ENCODE measurements at regions not wholly inside any gene's neighbourhood (a gene's known extent, or its start where the extent isn't known, plus 50 kb on each side); places are given as distances from the start of the nearest gene placed in this dataset.

DNA sequence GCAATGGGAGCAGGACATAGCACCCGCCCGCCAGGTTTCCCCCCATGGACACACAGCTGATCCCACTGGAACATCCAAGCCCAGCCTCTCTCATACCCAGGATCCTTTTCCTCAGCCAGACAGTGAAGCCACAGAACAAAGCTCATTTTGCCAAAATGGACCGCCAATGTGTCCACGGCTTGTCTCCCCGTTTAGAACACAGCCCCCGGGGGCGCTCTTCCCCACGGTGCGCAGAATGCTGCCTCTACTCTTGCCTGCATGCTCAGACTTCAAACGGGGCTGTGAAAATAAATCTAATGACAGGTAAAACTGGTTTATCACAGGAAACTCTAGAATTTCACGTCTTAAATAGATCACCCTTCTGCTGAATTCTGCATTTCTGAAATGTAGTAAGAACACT lies 548.5 kb upstream of the ID2 start:
- H3K27ac ChIP-seq (ENCODE audit: low read length), result no peak overlapping the region
- no peaks in the 10 kb centered on the region for H3F3A ChIP-seq (ENCODE audit: insufficient read depth, low read length, poor library complexity, severe bottlenecking)
- no peak overlapping the region for H2AFZ ChIP-seq (ENCODE audit: low read depth, low read length)

DNA sequence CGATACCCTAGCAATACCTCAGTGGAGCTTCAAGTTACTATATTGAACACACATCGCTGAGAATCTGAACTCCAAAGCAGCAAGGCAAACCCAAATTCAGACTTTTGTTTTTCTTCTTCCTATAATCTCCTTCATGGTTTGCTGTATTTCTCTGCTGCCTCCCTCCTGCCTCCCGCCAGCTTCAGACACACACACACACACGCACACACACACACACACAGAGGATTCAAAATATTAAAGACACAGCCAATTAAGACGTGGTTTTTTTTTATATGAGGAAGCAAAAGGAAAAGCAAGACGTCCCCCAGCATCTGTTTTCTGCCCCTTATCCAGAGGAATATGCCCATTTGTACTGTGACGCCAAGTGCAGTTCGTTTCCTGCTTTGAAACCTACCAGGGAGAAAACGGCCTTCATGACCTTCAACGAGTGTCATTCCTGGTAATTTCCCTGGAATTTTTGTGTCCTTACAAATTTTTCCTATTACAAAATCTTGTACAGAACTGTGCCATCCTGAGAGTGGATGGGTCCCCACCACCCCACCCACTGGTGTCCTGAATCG lies 547.9 kb upstream of the ID2 start:
- no peak overlapping the region for H3K9ac ChIP-seq (ENCODE audit: low read length)
- no peak overlapping the region for H3K4me2 ChIP-seq (ENCODE audit: low read length)
- H3F3A ChIP-seq (ENCODE audit: insufficient read depth, low read length, poor library complexity, severe bottlenecking), result no peaks in the 10 kb centered on the region
- no peaks in the 10 kb centered on the region for H4K20me1 ChIP-seq (ENCODE audit: insufficient read depth)
- H3K27me3 ChIP-seq (ENCODE audit: insufficient read depth, low read depth, low read length), result no peaks in the 10 kb centered on the region
- no peaks in the 10 kb centered on the region for H3K9me2 ChIP-seq (ENCODE audit: insufficient read depth, low read length)
- TF ChIP-seq, protein P1, sequence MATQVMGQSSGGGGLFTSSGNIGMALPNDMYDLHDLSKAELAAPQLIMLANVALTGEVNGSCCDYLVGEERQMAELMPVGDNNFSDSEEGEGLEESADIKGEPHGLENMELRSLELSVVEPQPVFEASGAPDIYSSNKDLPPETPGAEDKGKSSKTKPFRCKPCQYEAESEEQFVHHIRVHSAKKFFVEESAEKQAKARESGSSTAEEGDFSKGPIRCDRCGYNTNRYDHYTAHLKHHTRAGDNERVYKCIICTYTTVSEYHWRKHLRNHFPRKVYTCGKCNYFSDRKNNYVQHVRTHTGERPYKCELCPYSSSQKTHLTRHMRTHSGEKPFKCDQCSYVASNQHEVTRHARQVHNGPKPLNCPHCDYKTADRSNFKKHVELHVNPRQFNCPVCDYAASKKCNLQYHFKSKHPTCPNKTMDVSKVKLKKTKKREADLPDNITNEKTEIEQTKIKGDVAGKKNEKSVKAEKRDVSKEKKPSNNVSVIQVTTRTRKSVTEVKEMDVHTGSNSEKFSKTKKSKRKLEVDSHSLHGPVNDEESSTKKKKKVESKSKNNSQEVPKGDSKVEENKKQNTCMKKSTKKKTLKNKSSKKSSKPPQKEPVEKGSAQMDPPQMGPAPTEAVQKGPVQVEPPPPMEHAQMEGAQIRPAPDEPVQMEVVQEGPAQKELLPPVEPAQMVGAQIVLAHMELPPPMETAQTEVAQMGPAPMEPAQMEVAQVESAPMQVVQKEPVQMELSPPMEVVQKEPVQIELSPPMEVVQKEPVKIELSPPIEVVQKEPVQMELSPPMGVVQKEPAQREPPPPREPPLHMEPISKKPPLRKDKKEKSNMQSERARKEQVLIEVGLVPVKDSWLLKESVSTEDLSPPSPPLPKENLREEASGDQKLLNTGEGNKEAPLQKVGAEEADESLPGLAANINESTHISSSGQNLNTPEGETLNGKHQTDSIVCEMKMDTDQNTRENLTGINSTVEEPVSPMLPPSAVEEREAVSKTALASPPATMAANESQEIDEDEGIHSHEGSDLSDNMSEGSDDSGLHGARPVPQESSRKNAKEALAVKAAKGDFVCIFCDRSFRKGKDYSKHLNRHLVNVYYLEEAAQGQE (IDR thresholded peaks at IDR 0.05; ENCODE audit: borderline replicate concordance), result no peak
- TF ChIP-seq RAD21 (conservative IDR thresholded peaks at IDR 0.05) (no peak), EZH2 (IDR thresholded peaks at IDR 0.05; ENCODE audit: borderline replicate concordance, insufficient read depth, low read length, poor library complexity, severe bottlenecking) (no peak), MXI1 (conservative IDR thresholded peaks at IDR 0.05; ENCODE audit: poor library complexity, severe bottlenecking) (no peak)
- no peak overlapping the region for H2AFZ ChIP-seq (ENCODE audit: low read depth, low read length)
- no peak overlapping the region for H3K27ac ChIP-seq (ENCODE audit: low read length)
- no peaks in the 10 kb centered on the region for H3K79me2 ChIP-seq (replicated peaks; ENCODE audit: insufficient read depth, low read length)
- no peaks in the 10 kb centered on the region for H3K36me3 ChIP-seq (ENCODE audit: insufficient read depth, low read length)
- H3K4me3 ChIP-seq (ENCODE audit: low read length), result no peak overlapping the region
- H3K9me3 ChIP-seq (ENCODE audit: low read length), result no peaks in the 10 kb centered on the region

More for the DNA sequence above, 548.5 kb upstream of the ID2 start:
- Histone ChIP-seq H3K79me2 (replicated peaks; ENCODE audit: insufficient read depth, low read length) (no peaks in the 10 kb centered on the region), H3K36me3 (ENCODE audit: insufficient read depth, low read length) (no peaks in the 10 kb centered on the region), H4K20me1 (ENCODE audit: insufficient read depth) (no peaks in the 10 kb centered on the region), H3K9ac (ENCODE audit: low read length) (no peak overlapping the region), H3K4me2 (ENCODE audit: low read length) (no peak overlapping the region), H3K9me3 (ENCODE audit: low read length) (no peaks in the 10 kb centered on the region), H3K27me3 (ENCODE audit: insufficient read depth, low read depth, low read length) (no peaks in the 10 kb centered on the region), H3K9me2 (ENCODE audit: insufficient read depth, low read length) (no peaks in the 10 kb centered on the region), H3K4me3 (ENCODE audit: low read length) (no peak overlapping the region)
- TF ChIP-seq SMC3 (conservative IDR thresholded peaks at IDR 0.05; ENCODE audit: poor library complexity) (no peak), RAD21 (conservative IDR thresholded peaks at IDR 0.05) (no peak)

DNA sequence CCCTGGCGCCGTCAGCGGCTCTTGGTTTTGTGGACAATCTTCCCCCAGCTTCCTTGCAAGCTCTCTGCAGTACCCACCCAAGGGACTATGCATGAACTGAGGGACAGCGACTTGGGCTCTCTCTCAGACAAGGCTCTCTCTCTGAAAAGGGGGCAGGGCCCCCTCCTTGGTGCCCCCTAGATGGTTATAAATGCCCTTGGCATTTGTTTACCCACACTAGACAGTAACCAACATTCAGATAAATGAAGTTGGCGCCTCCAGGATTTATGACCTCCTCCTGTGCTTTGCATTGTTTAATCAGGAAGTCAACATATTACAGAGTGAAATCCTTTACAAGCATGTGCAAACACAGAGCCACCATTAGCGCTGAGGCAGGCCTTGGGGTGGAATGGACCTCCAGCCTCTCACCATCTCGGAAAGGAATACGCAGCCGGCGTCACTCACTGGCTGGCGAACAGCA lies 547.4 kb upstream of the ID2 start:
- Histone ChIP-seq H2AFZ (ENCODE audit: low read depth, low read length) (no peak overlapping the region), H3K9me2 (ENCODE audit: insufficient read depth, low read length) (no peaks in the 10 kb centered on the region), H3K27ac (ENCODE audit: low read length) (no peak overlapping the region), H3K9me3 (ENCODE audit: low read length) (no peaks in the 10 kb centered on the region), H3K27me3 (ENCODE audit: insufficient read depth, low read depth, low read length) (no peaks in the 10 kb centered on the region), H3K4me2 (ENCODE audit: low read length) (no peak overlapping the region), H4K20me1 (ENCODE audit: insufficient read depth) (no peaks in the 10 kb centered on the region), H3K9ac (ENCODE audit: low read length) (no peak overlapping the region), H3F3A (ENCODE audit: insufficient read depth, low read length, poor library complexity, severe bottlenecking) (no peaks in the 10 kb centered on the region), H3K79me2 (replicated peaks; ENCODE audit: insufficient read depth, low read length) (no peaks in the 10 kb centered on the region), H3K36me3 (ENCODE audit: insufficient read depth, low read length) (no peaks in the 10 kb centered on the region), H3K4me3 (ENCODE audit: low read length) (no peak overlapping the region)
- TF ChIP-seq POLR2AphosphoS5 (IDR thresholded peaks at IDR 0.05), result no peak
- TF ChIP-seq RAD21 (conservative IDR thresholded peaks at IDR 0.05), result no peak
- TF ChIP-seq, protein P2, sequence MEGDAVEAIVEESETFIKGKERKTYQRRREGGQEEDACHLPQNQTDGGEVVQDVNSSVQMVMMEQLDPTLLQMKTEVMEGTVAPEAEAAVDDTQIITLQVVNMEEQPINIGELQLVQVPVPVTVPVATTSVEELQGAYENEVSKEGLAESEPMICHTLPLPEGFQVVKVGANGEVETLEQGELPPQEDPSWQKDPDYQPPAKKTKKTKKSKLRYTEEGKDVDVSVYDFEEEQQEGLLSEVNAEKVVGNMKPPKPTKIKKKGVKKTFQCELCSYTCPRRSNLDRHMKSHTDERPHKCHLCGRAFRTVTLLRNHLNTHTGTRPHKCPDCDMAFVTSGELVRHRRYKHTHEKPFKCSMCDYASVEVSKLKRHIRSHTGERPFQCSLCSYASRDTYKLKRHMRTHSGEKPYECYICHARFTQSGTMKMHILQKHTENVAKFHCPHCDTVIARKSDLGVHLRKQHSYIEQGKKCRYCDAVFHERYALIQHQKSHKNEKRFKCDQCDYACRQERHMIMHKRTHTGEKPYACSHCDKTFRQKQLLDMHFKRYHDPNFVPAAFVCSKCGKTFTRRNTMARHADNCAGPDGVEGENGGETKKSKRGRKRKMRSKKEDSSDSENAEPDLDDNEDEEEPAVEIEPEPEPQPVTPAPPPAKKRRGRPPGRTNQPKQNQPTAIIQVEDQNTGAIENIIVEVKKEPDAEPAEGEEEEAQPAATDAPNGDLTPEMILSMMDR (IDR thresholded peaks at IDR 0.05; ENCODE audit: poor library complexity, severe bottlenecking), result no peak
- TF ChIP-seq EZH2 (IDR thresholded peaks at IDR 0.05; ENCODE audit: borderline replicate concordance, insufficient read depth, low read length, poor library complexity, severe bottlenecking), result no peak
- TF ChIP-seq, protein P1 (IDR thresholded peaks at IDR 0.05; ENCODE audit: borderline replicate concordance), result no peak
- TF ChIP-seq TAF1 (IDR thresholded peaks at IDR 0.05; ENCODE audit: low read depth), result no peak
- TF ChIP-seq SMC3 (conservative IDR thresholded peaks at IDR 0.05; ENCODE audit: poor library complexity), result no peak
- TF ChIP-seq EP300 (conservative IDR thresholded peaks at IDR 0.05; ENCODE audit: poor library complexity, severe bottlenecking), result no peak
- TF ChIP-seq MXI1 (conservative IDR thresholded peaks at IDR 0.05; ENCODE audit: poor library complexity, severe bottlenecking), result no peak

All from neural cell (in vitro differentiated cells).